MCF 10A (cell line): ENCODE measurements at regions not wholly inside any gene's neighbourhood (a gene's known extent, or its start where the extent isn't known, plus 50 kb on each side); places are given as distances from the start of the nearest gene placed in this dataset.

Experiments
- BruUV-seq: library from RNA; stranded (reverse); fragments of 400-500 nt; replicated peaks from 2 replicates; lab custom pipeline; 2021; lab: Mats Ljungman, UMichigan
- CTCF ChIA-PET: fragments of 300-600 bp; sonication (Branson Sonifier 250); formaldehyde crosslinking; extraction: SDS; loops from one replicate; lab custom pipeline; 2021; ENCODE audit warnings: antibody characterized with exemption, inconsistent platforms; lab: Yijun Ruan, JAX
- POLR2A ChIA-PET: fragments of 300-600, 350-650 bp; sonication (Branson Sonifier 250); formaldehyde crosslinking; extraction: SDS; loops from one replicate; lab custom pipeline; 2020; ENCODE audit warnings: antibody characterized with exemption, inconsistent platforms; lab: Yijun Ruan, JAX
- DNase-seq: peaks from one replicate; pipeline ENCODE4 v3.0.0-alpha.2; 2018; ENCODE audit not compliant: unreplicated experiment
- H3K27ac Mint-ChIP-seq: one replicate; pipeline ENCODE4 v1.8.0; 2022; ENCODE audit warnings: mild to moderate bottlenecking, low read depth, mixed read lengths; ENCODE audit not compliant: unreplicated experiment
- H3K27me3 Mint-ChIP-seq: one replicate; pipeline ENCODE4 v1.8.0; 2022; ENCODE audit warnings: mixed read lengths; ENCODE audit not compliant: insufficient read depth, unreplicated experiment
- H3K36me3 Mint-ChIP-seq: one replicate; pipeline ENCODE4 v1.8.0; 2022; ENCODE audit warnings: mild to moderate bottlenecking, moderate library complexity, mixed read lengths; ENCODE audit not compliant: insufficient read depth, unreplicated experiment
- H3K4me1 Mint-ChIP-seq: one replicate; pipeline ENCODE4 v1.8.0; 2022; ENCODE audit warnings: mixed read lengths; ENCODE audit not compliant: insufficient read depth, unreplicated experiment
- H3K4me3 Mint-ChIP-seq: one replicate; pipeline ENCODE4 v1.8.0; 2022; ENCODE audit warnings: mild to moderate bottlenecking, moderate library complexity, mixed read lengths; ENCODE audit not compliant: unreplicated experiment
- H3K9me3 Mint-ChIP-seq: one replicate; pipeline ENCODE4 v1.8.0; 2022; ENCODE audit warnings: mixed read lengths; ENCODE audit not compliant: unreplicated experiment
- intact Hi-C: fragments of 100-400 bp; cut with micrococcal nuclease; formaldehyde crosslinking; loops from 2 replicates; pipeline ENCODE4 v1.14.1; 2022
- TF ChIP-seq, protein P1 (sequence below): fragments of 200-600 bp; IDR thresholded peaks from one replicate; pipeline ENCODE4 v1.8.0; 2022; ENCODE audit warnings: antibody characterized with exemption, mild to moderate bottlenecking; ENCODE audit not compliant: unreplicated experiment

DNA sequence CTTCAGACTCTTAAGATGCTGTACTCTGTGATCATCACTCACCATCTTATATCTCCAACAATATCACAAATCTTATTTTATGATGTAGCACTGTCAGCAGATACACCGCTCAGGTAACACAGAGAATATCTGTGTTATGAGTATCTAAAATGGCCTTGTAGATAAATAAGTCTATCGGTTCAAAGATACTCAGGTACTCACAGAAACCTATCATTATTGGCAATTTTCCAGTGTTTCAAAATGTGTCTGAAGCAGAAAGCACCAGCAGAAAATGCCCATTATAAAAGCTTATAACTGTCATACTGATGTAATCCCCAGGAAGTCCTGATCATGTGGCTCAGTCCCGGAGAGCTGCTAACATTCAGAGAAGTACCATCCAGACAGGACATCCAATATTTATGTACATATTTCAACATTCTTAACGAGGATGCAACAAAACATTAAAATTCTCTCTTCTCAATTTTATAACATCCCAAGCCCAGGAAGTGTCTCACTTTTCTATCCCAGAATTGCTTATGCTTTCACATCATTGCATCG, 190.7 kb upstream of the LMNTD1 start:
- POLR2A ChIA-PET = interaction anchor here (0.6 to 1.4 kb wide), 4 partner anchors 26 to 273 kb away, joined by 3 to 5 read pairs (median 4); no protein-coding TSS in a partner anchor
- BruUV-seq = no TSS peak
- TF ChIP-seq, protein P1, sequence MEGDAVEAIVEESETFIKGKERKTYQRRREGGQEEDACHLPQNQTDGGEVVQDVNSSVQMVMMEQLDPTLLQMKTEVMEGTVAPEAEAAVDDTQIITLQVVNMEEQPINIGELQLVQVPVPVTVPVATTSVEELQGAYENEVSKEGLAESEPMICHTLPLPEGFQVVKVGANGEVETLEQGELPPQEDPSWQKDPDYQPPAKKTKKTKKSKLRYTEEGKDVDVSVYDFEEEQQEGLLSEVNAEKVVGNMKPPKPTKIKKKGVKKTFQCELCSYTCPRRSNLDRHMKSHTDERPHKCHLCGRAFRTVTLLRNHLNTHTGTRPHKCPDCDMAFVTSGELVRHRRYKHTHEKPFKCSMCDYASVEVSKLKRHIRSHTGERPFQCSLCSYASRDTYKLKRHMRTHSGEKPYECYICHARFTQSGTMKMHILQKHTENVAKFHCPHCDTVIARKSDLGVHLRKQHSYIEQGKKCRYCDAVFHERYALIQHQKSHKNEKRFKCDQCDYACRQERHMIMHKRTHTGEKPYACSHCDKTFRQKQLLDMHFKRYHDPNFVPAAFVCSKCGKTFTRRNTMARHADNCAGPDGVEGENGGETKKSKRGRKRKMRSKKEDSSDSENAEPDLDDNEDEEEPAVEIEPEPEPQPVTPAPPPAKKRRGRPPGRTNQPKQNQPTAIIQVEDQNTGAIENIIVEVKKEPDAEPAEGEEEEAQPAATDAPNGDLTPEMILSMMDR = no peak

DNA sequence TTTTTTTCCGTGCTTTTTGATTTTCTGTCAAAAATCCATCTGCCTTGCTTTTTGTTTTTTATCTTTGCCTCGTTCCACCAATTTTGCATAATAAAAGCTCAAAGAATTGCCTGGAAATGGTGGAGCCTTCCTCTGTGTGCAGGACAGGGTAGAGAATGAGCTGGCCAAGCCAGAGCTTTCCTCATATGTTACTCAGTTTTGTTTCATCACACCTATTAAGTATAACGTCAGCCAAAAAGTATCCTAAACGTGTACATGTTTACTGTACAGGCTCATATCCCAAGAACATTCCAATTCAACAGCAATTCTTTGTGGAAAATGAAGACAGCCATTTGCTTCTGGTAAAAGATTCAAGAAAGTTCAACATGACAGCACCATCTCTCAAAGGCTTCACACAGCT, 191.2 kb upstream of the LMNTD1 start:
- H3K27me3 Mint-ChIP-seq = no peaks in the 10 kb centered on the region
- H3K27ac Mint-ChIP-seq = no peak overlapping the region
- POLR2A ChIA-PET = interaction anchor here (0.6 to 1.4 kb wide), 5 partner anchors 19 to 273 kb away, joined by 3 to 5 read pairs (median 3); no protein-coding TSS in a partner anchor
- CTCF ChIA-PET = interaction anchor here (0.7 kb wide), 1 partner anchor 216 kb away, joined by 3 read pairs; no protein-coding TSS in a partner anchor
- H3K4me1 Mint-ChIP-seq = peaks cover 12% of the 10 kb centered on the region
- no peak for DNase-seq
- BruUV-seq = no TSS peak
- H3K4me3 Mint-ChIP-seq = no peak overlapping the region
- TF ChIP-seq, protein P1 = no peak
- intact Hi-C loops = no loop called here
- H3K9me3 Mint-ChIP-seq = no peaks in the 10 kb centered on the region
- no peaks in the 10 kb centered on the region for H3K36me3 Mint-ChIP-seq

More for the DNA sequence above, 190.7 kb upstream of the LMNTD1 start:
- no peaks in the 10 kb centered on the region for H3K9me3 Mint-ChIP-seq
- no peaks in the 10 kb centered on the region for H3K27me3 Mint-ChIP-seq
- no peak overlapping the region for H3K4me3 Mint-ChIP-seq
- no peak overlapping the region for H3K27ac Mint-ChIP-seq
- H3K36me3 Mint-ChIP-seq = no peaks in the 10 kb centered on the region
- intact Hi-C loops = no loop called here
- CTCF ChIA-PET = no interaction called here
- peaks cover 12% of the 10 kb centered on the region for H3K4me1 Mint-ChIP-seq
- DNase-seq = no peak

DNA sequence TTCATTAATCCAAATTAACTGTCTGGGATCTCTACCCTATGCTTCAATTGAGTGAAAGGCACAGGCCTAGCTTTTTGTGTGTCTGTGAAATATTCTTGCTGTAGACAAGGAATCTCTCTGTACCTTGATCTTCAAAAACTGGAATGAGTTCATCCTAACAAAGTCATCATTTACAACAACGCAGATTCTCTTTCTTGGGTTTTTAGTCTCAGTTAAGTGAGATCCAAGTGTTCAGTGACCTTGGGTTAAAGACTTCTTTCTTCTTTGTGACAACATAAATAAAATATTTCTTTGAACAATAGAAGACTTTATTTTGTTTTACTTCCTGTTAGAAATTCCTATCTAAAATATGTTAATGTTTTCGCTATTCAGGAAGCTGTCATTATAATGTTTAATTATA, 192.2 kb upstream of the LMNTD1 start:
- H3K9me3 Mint-ChIP-seq = no peaks in the 10 kb centered on the region
- H3K27me3 Mint-ChIP-seq = no peaks in the 10 kb centered on the region
- ChIA-PET POLR2A (no interaction called here), CTCF (no interaction called here)
- TF ChIP-seq, protein P1 = no peak
- peaks cover 12% of the 10 kb centered on the region for H3K4me1 Mint-ChIP-seq
- no peak overlapping the region for H3K4me3 Mint-ChIP-seq
- intact Hi-C loops = no loop called here
- H3K36me3 Mint-ChIP-seq = no peaks in the 10 kb centered on the region
- no TSS peak for BruUV-seq
- no peak for DNase-seq
- no peak overlapping the region for H3K27ac Mint-ChIP-seq

DNA sequence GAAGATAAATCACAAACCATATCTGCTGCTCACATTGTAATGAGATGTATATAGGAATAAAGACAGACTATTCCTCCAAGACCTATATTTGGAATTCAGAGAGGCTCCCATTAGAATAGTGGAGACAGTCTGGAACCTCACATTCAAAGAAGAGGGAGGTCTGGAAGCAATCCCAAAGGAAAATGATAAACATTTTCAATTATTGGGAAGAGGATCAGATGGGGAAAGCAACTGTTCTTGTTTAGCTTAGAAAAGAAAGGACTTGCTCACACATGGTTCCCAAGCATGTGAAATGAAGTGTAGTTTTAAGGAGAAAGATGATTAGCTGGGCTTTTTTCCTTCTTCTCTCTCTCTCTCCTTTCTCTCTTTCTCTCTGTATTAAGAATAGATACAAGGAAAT, 193.0 kb upstream of the LMNTD1 start:
- Mint-ChIP-seq H3K36me3 (no peaks in the 10 kb centered on the region), H3K4me1 (peaks cover 12% of the 10 kb centered on the region), H3K9me3 (no peaks in the 10 kb centered on the region), H3K4me3 (no peak overlapping the region), H3K27me3 (no peaks in the 10 kb centered on the region), H3K27ac (no peak overlapping the region)
- BruUV-seq = no TSS peak
- TF ChIP-seq, protein P1 = no peak
- no peak for DNase-seq
- POLR2A ChIA-PET = no interaction called here
- intact Hi-C loops = no loop called here
- CTCF ChIA-PET = no interaction called here
